HEK293 (cell line): ENCODE measurements at regions not wholly inside any gene's neighbourhood (a gene's known extent, or its start where the extent isn't known, plus 50 kb on each side); places are given as distances from the start of the nearest gene placed in this dataset.

ENCODE experiments used
- CTCF ChIA-PET: fragments of 350-600 bp; formaldehyde crosslinking; extraction: SDS; loops from one replicate; lab custom pipeline; 2021; ENCODE audit warnings: antibody characterized with exemption; lab: Yijun Ruan, JAX
- POLR2A ChIA-PET: fragments of 300-600 bp; formaldehyde crosslinking; extraction: SDS; loops from one replicate; lab custom pipeline; 2020; ENCODE audit warnings: antibody characterized with exemption, inconsistent platforms; lab: Yijun Ruan, JAX
- H3K27ac ChIP-seq: fragments of 200-500 bp; sonication (Bioruptor generic); 2 replicates; pipeline ENCODE4 v1.5.1; 2014; ENCODE audit warnings: low read depth, low read length, control low read depth, inconsistent platforms; ENCODE audit errors: extremely low read depth
- H3K36me3 ChIP-seq, 2 experiments: fragments of 200-500 bp in 1 of 2; sonication (Bioruptor generic) in 1 of 2; 1 replicate in 1 of 2; 2 replicates in 1 of 2; pipeline ENCODE4 v1.5.1; 2014 to 2017; ENCODE audit warnings: inconsistent platforms in 2 of 2, low read length in 2 of 2; ENCODE audit not compliant: control insufficient read depth in 2 of 2, insufficient read depth in 1 of 2
- H3K4me1 ChIP-seq: fragments of 200-500 bp; sonication (Bioruptor generic); 2 replicates; pipeline ENCODE4 v1.5.1; 2014; ENCODE audit warnings: mild to moderate bottlenecking, low read length, inconsistent platforms; ENCODE audit not compliant: control insufficient read depth, insufficient read depth
- H3K4me3 ChIP-seq: 2 replicates; pipeline ENCODE4 v1.5.1; 2011; ENCODE audit warnings: low read depth, mild to moderate bottlenecking, control low read depth, low read length, moderate library complexity
- H3K9me3 ChIP-seq: fragments of 200-500 bp; sonication (Bioruptor generic); 2 replicates; pipeline ENCODE4 v1.5.1; 2014; ENCODE audit warnings: low read depth, low read length, inconsistent platforms; ENCODE audit not compliant: control insufficient read depth, insufficient read depth
- BCL11A ChIP-seq: fragments of 450-650 bp; formaldehyde crosslinking; IDR thresholded peaks from 2 replicates; pipeline ENCODE4 v1.5.1; 2016; ENCODE audit warnings: low read depth, missing biosample characterization, missing genetic modification characterization
- BCL6B ChIP-seq: fragments of 450-650 bp; formaldehyde crosslinking; IDR thresholded peaks from 2 replicates; pipeline ENCODE4 v1.5.1; 2017; ENCODE audit warnings: missing biosample characterization, missing genetic modification characterization
- CTCF ChIP-seq: fragments of 450-650 bp; formaldehyde crosslinking; IDR thresholded peaks from 2 replicates; pipeline ENCODE4 v1.5.1; 2016; ENCODE audit warnings: missing biosample characterization, missing genetic modification characterization
- FEZF1 ChIP-seq: fragments of 450-650 bp; formaldehyde crosslinking; IDR thresholded peaks from 2 replicates; pipeline ENCODE4 v1.5.1; 2016; ENCODE audit warnings: missing biosample characterization, missing genetic modification characterization
- HOXA7 ChIP-seq: sonication (generic); formaldehyde crosslinking; IDR thresholded peaks from 2 replicates; pipeline ENCODE4 v1.8.1; 2022; ENCODE audit warnings: missing genetic modification reagents, borderline replicate concordance
- REPIN1 ChIP-seq: fragments of 450-650 bp; formaldehyde crosslinking; IDR thresholded peaks from 2 replicates; pipeline ENCODE4 v1.5.1; 2017; ENCODE audit warnings: missing biosample characterization, missing genetic modification characterization, low read depth
- SALL2 ChIP-seq: fragments of 450-650 bp; formaldehyde crosslinking; IDR thresholded peaks from 2 replicates; pipeline ENCODE4 v1.5.0; 2017; ENCODE audit warnings: missing biosample characterization, mild to moderate bottlenecking, missing genetic modification characterization, borderline replicate concordance
- TCF7L2 ChIP-seq: IDR thresholded peaks from 2 replicates; pipeline ENCODE4 v1.6.1; 2011; ENCODE audit warnings: low read depth, mild to moderate bottlenecking, inconsistent platforms, low read length, moderate library complexity, borderline replicate concordance
- ZBTB49 ChIP-seq: fragments of 450-650 bp; formaldehyde crosslinking; IDR thresholded peaks from 2 replicates; pipeline ENCODE4 v1.5.1; 2016; ENCODE audit warnings: missing biosample characterization, missing genetic modification characterization, low read depth
- ZIC2 ChIP-seq: fragments of 450-650 bp; formaldehyde crosslinking; IDR thresholded peaks from 2 replicates; pipeline ENCODE4 v1.5.1; 2016; ENCODE audit warnings: missing biosample characterization, missing genetic modification characterization
- ZNF239 ChIP-seq: fragments of 450-650 bp; formaldehyde crosslinking; IDR thresholded peaks from 2 replicates; pipeline ENCODE4 v1.5.1; 2016; ENCODE audit warnings: missing biosample characterization, missing genetic modification characterization
- ZNF280C ChIP-seq: fragments of 450-650 bp; formaldehyde crosslinking; IDR thresholded peaks from 2 replicates; pipeline ENCODE4 v1.5.1; 2016; ENCODE audit warnings: missing biosample characterization, missing genetic modification characterization
- ZNF391 ChIP-seq: fragments of 450-650 bp; formaldehyde crosslinking; IDR thresholded peaks from 2 replicates; pipeline ENCODE4 v1.5.1; 2016; ENCODE audit warnings: low read depth, missing biosample characterization, missing genetic modification characterization, borderline replicate concordance
- ZNF473 ChIP-seq: fragments of 450-650 bp; formaldehyde crosslinking; IDR thresholded peaks from 2 replicates; pipeline ENCODE4 v1.5.1; 2017; ENCODE audit warnings: missing biosample characterization, missing genetic modification characterization
- ZNF488 ChIP-seq: fragments of 450-650 bp; formaldehyde crosslinking; IDR thresholded peaks from 2 replicates; pipeline ENCODE4 v1.5.1; 2016; ENCODE audit warnings: missing biosample characterization, missing genetic modification characterization
- ZNF558 ChIP-seq: fragments of 450-650 bp; formaldehyde crosslinking; IDR thresholded peaks from 2 replicates; pipeline ENCODE4 v1.5.1; 2016; ENCODE audit warnings: missing biosample characterization, missing genetic modification characterization
- ZNF677 ChIP-seq: fragments of 450-650 bp; IDR thresholded peaks from 2 replicates; pipeline ENCODE4 v1.5.0; 2018; ENCODE audit warnings: missing biosample characterization, mild to moderate bottlenecking, missing genetic modification characterization, moderate library complexity
- ZNF76 ChIP-seq: fragments of 450-650 bp; formaldehyde crosslinking; IDR thresholded peaks from 2 replicates; pipeline ENCODE4; 2016; ENCODE audit warnings: low read depth, missing biosample characterization, missing genetic modification characterization, borderline replicate concordance
- ZNF777 ChIP-seq: fragments of 450-650 bp; formaldehyde crosslinking; IDR thresholded peaks from 2 replicates; pipeline ENCODE4 v1.5.1; 2017; ENCODE audit warnings: missing biosample characterization, missing genetic modification characterization, borderline replicate concordance

GRCh38 chr13:85317781-85318180, 481.4 kb downstream of the SLITRK6 start:
- ChIA-PET POLR2A (no interaction called here), CTCF (no interaction called here)
- TF ChIP-seq HOXA7 (CRISPR knock-in tag): no peak
- TF ChIP-seq SALL2 (tag by site-specific recombination): no peak
- no peak for TF ChIP-seq ZNF473 (tag by site-specific recombination)
- TF ChIP-seq FEZF1: no peak
- no peak for TF ChIP-seq ZNF239
- TF ChIP-seq CTCF: no peak
- no peak for TF ChIP-seq TCF7L2
- TF ChIP-seq ZIC2 (tag by site-specific recombination): no peak
- no peak for TF ChIP-seq ZNF488 (tag by site-specific recombination)
- no peak for TF ChIP-seq ZNF280C (tag by site-specific recombination)
- no peak for TF ChIP-seq ZBTB49 (tag by site-specific recombination)
- TF ChIP-seq BCL6B (tag by site-specific recombination): no peak
- no peak for TF ChIP-seq ZNF677 (tag by site-specific recombination)
- TF ChIP-seq ZNF391: no peak
- no peak for TF ChIP-seq ZNF777 (tag by site-specific recombination)
- no peak for TF ChIP-seq BCL11A (tag by site-specific recombination)
- no peak for TF ChIP-seq REPIN1 (tag by site-specific recombination)
- no peak for TF ChIP-seq ZNF558
- TF ChIP-seq ZNF76 (tag by site-specific recombination): no peak

More at GRCh38 chr13:85317781-85318180, 481.4 kb downstream of the SLITRK6 start:
- Histone ChIP-seq H3K4me3 (no peak overlapping the region), H3K27ac (no peak overlapping the region), H3K9me3 (no peaks in the 10 kb centered on the region), H3K36me3 (no peaks in the 10 kb centered on the region), H3K4me1 (no peaks in the 10 kb centered on the region)
